NCI-H460 (cell line): ENCODE measurements at regions not wholly inside any gene's neighbourhood (a gene's known extent, or its start where the extent isn't known, plus 50 kb on each side); places are given as distances from the start of the nearest gene placed in this dataset.
"Not testable (repeated sequence)": the region's sequence is repeated elsewhere in the genome, so short reads cannot be mapped to it uniquely, and the experiment has no call there.

Source experiments
- DNase-seq: peaks from one replicate; pipeline ENCODE4 v3.0.0-alpha.2; 2016; ENCODE audit warnings: low read depth; ENCODE audit errors: extremely low read depth

- no peak for DNase-seq
Observed at GRCh38 chr3:197373096-197373495, 74.7 kb upstream of the DLG1 start.

- DNase-seq, result peak; percentile 11
Observed at GRCh38 chr3:197372047-197372661, 73.7 kb upstream of the DLG1 start.

- DNase-seq, result no peak
Observed at GRCh38 chr3:197371591-197372046, 73.2 kb upstream of the DLG1 start.

- no peak for DNase-seq
Observed at GRCh38 chr3:197369545-197369944, 71.1 kb upstream of the DLG1 start.

- no peak for DNase-seq
Observed at GRCh38 chr3:197368821-197369220, 70.4 kb upstream of the DLG1 start.

GRCh38 chr3:197368330-197368729 is 69.9 kb upstream of the DLG1 start:
- no peak for DNase-seq

GRCh38 chr3:197367081-197367780 is 68.8 kb upstream of the DLG1 start:
- DNase-seq, result no peak

GRCh38 chr3:197366301-197367044 is 68.1 kb upstream of the DLG1 start:
- DNase-seq, result no peak

GRCh38 chr3:197365586-197365985 is 67.2 kb upstream of the DLG1 start:
- no peak for DNase-seq

- no peak for DNase-seq
Observed at GRCh38 chr3:197364410-197365071, 66.1 kb upstream of the DLG1 start.

GRCh38 chr3:197363553-197364409 is 65.4 kb upstream of the DLG1 start:
- no peak for DNase-seq

GRCh38 chr3:197362081-197362480 is 63.7 kb upstream of the DLG1 start:
- DNase-seq, result no peak

GRCh38 chr3:197360095-197360494 is 61.7 kb upstream of the DLG1 start:
- not testable (repeated sequence) for DNase-seq

- not testable (repeated sequence) for DNase-seq
Observed at GRCh38 chr3:197359476-197359875, 61.1 kb upstream of the DLG1 start.

- DNase-seq, result no peak
Observed at GRCh38 chr3:197356741-197357140, 58.3 kb upstream of the DLG1 start.

GRCh38 chr3:197356275-197356674 is 57.9 kb upstream of the DLG1 start:
- DNase-seq, result no peak

- no peak for DNase-seq
Observed at GRCh38 chr3:197355713-197356112, 57.3 kb upstream of the DLG1 start.

- DNase-seq, result no peak
Observed at GRCh38 chr3:197354568-197355001, 56.2 kb upstream of the DLG1 start.

- DNase-seq, result no peak
Observed at GRCh38 chr3:197353867-197354567, 55.6 kb upstream of the DLG1 start.
